LNCAP (cell line): ENCODE measurements at regions not wholly inside any gene's neighbourhood (a gene's known extent, or its start where the extent isn't known, plus 50 kb on each side); places are given as distances from the start of the nearest gene placed in this dataset.

Experiments used
- CTCF ChIP-seq: fragments of 450-650 bp; IDR thresholded peaks from 2 replicates; pipeline ENCODE4 v1.5.1; 2017; ENCODE audit warnings: mild to moderate bottlenecking

- peak; percentile 74 for TF ChIP-seq CTCF
Measured at GRCh38 chr4:129362691-129363274, 266.8 kb downstream of the C4orf33 start.

GRCh38 chr4:129364747-129365452 is 268.9 kb downstream of the C4orf33 start:
- TF ChIP-seq CTCF: no peak

- TF ChIP-seq CTCF: no peak
Measured at GRCh38 chr4:129369361-129370010, 273.5 kb downstream of the C4orf33 start.

- TF ChIP-seq CTCF: no peak
Measured at GRCh38 chr4:129371065-129371464, 275.1 kb downstream of the C4orf33 start.

GRCh38 chr4:129371926-129372325 is 276.0 kb downstream of the C4orf33 start:
- no peak for TF ChIP-seq CTCF

- no peak for TF ChIP-seq CTCF
Measured at GRCh38 chr4:129377131-129377845, 281.3 kb downstream of the C4orf33 start.

- TF ChIP-seq CTCF: no peak
Measured at GRCh38 chr4:129378364-129378763, 282.4 kb downstream of the C4orf33 start.
